ENCODE measurements at regions not wholly inside any gene's neighbourhood (a gene's known extent, or its start where the extent isn't known, plus 50 kb on each side); places are given as distances from the start of the nearest gene placed in this dataset.
A peak's percentile ranks its signal among the peaks of the same experiment; 100 is the strongest.
"Not testable (repeated sequence)": the region's sequence is repeated elsewhere in the genome, so short reads cannot be mapped to it uniquely, and the experiment has no call there.

GRCh38 chr20:4635781-4636180 is 50.5 kb upstream of the PRNP start:
- no peak for DNase-seq

GRCh38 chr20:4635342-4635741 is 50.9 kb upstream of the PRNP start:
- no peak for DNase-seq

- DNase-seq = no peak
These were observed 52.5 kb upstream of the PRNP start for GRCh38 chr20:4633780-4634179.

- DNase-seq = no peak
These were observed 52.9 kb upstream of the PRNP start for GRCh38 chr20:4633379-4633778.

GRCh38 chr20:4632876-4633275 is 53.4 kb upstream of the PRNP start:
- DNase-seq = no peak

GRCh38 chr20:4626228-4626627 is 60.0 kb upstream of the PRNP start:
- DNase-seq = no peak

GRCh38 chr20:4625687-4626086 is 60.6 kb upstream of the PRNP start:
- DNase-seq = no peak

- not testable (repeated sequence) for DNase-seq
These were observed 61.5 kb upstream of the PRNP start for GRCh38 chr20:4624675-4625336.

- not testable (repeated sequence) for DNase-seq
These were observed 67.1 kb upstream of the PRNP start for GRCh38 chr20:4619144-4619543.

- no peak for DNase-seq
These were observed 68.8 kb upstream of the PRNP start for GRCh38 chr20:4617484-4617883.

- DNase-seq = no peak
These were observed 69.2 kb upstream of the PRNP start for GRCh38 chr20:4617019-4617418.

GRCh38 chr20:4613718-4614620 is 72.3 kb upstream of the PRNP start:
- DNase-seq = peak; percentile 77

- no peak for DNase-seq
These were observed 73.1 kb upstream of the PRNP start for GRCh38 chr20:4613184-4613583.

- no peak for DNase-seq
These were observed 75.4 kb upstream of the PRNP start for GRCh38 chr20:4610871-4611270.

GRCh38 chr20:4609511-4609910 is 76.7 kb upstream of the PRNP start:
- no peak for DNase-seq

- DNase-seq = no peak
These were observed 77.4 kb upstream of the PRNP start for GRCh38 chr20:4608861-4609260.

GRCh38 chr20:4607287-4607713 is 79.0 kb upstream of the PRNP start:
- DNase-seq = peak; percentile 54

GRCh38 chr20:4606051-4606450 is 80.2 kb upstream of the PRNP start:
- no peak for DNase-seq

GRCh38 chr20:4605166-4605565 is 81.1 kb upstream of the PRNP start:
- DNase-seq = no peak

- DNase-seq = no peak
These were observed 81.7 kb upstream of the PRNP start for GRCh38 chr20:4604580-4604979.

GRCh38 chr20:4603724-4604123 is 82.5 kb upstream of the PRNP start:
- no peak for DNase-seq

- no peak for DNase-seq
These were observed 84.0 kb upstream of the PRNP start for GRCh38 chr20:4602297-4602631.

- no peak for DNase-seq
These were observed 84.5 kb upstream of the PRNP start for GRCh38 chr20:4601630-4602296.

Measured in activated CD8-positive, alpha-beta memory T cell treated with anti-CD3 and anti-CD28 coated beads, Interleukin-2, amount 50 U/mL, for 4 hours (primary cell).